HCT116 (cell line): ENCODE measurements at regions not wholly inside any gene's neighbourhood (a gene's known extent, or its start where the extent isn't known, plus 50 kb on each side); places are given as distances from the start of the nearest gene placed in this dataset.

Experiments used
- ATAC-seq: fragments of 200-7000 bp; cut with Tn5 transposase; 2 replicates; pipeline ENCODE4 v1.9.1; 2020; ENCODE audit warnings: mild to moderate bottlenecking, moderate library complexity
- BruUV-seq: library from RNA; stranded (reverse); fragments of 400-500 nt; replicated peaks from 2 replicates; lab custom pipeline; 2021; lab: Mats Ljungman, UMichigan
- CTCF ChIA-PET: fragments of 300-600 bp; sonication (Branson Sonifier 250); formaldehyde crosslinking; loops from one replicate; lab custom pipeline; 2021; ENCODE audit warnings: antibody characterized with exemption; lab: Charles Lee
- POLR2A ChIA-PET: fragments of 300-600, 350-600 bp; sonication (Branson Sonifier 250); formaldehyde crosslinking; loops from one replicate; lab custom pipeline; 2021; ENCODE audit warnings: antibody characterized with exemption; lab: Charles Lee
- RAD21 ChIA-PET, 2 experiments: fragments of 300-600 bp; sonication (Branson Sonifier 250); formaldehyde crosslinking; loops; one replicate each; lab custom pipeline; 2023; ENCODE audit warnings: low total read pairs in 2 of 2; ENCODE audit not compliant: uncharacterized antibody in 2 of 2, unreplicated experiment in 2 of 2, low non-redundant PET in 1 of 2; lab: Charles Lee
- DNase-seq: peaks from one replicate; pipeline ENCODE4 v3.0.0-alpha.2; 2010; ENCODE audit warnings: low read depth, low spot score
- H2AFZ ChIP-seq: fragments of 200-600 bp; shearing (Covaris generic), sonication (generic); 2 replicates; pipeline ENCODE4 v1.6.1; 2017; ENCODE audit warnings: low read depth, mixed run types, mixed read lengths, antibody characterized with exemption, low read length; ENCODE audit not compliant: poor library complexity, severe bottlenecking
- H3K27ac ChIP-seq: 2 replicates; pipeline ENCODE4 v1.5.1; 2012; ENCODE audit warnings: low read depth, low read length
- H3K27me3 ChIP-seq: fragments of 200-600 bp; sonication (generic); 2 replicates; pipeline ENCODE4 v1.6.1; 2016; ENCODE audit warnings: mixed run types, low read length, mixed read lengths; ENCODE audit not compliant: insufficient read depth
- H3K36me3 ChIP-seq, 2 experiments: fragments of 200-500 bp in 1 of 2; fragments of 200-600 bp in 1 of 2; sonication (Bioruptor generic) in 1 of 2; sonication (generic) in 1 of 2; 2 replicates each; pipeline versions ENCODE4 v1.5.1 to v1.6.1; 2014 to 2016; ENCODE audit warnings: low read length in 2 of 2, inconsistent platforms in 1 of 2, mixed read lengths in 1 of 2, mixed run types in 1 of 2; ENCODE audit not compliant: insufficient read depth in 2 of 2, control insufficient read depth in 1 of 2
- H3K4me1 ChIP-seq, 2 experiments: fragments of 200-600 bp in 1 of 2; sonication (generic) in 1 of 2; 2 replicates each; pipeline versions ENCODE4 v1.5.1 to v1.6.1; 2012 to 2017; ENCODE audit warnings: low read length in 2 of 2, inconsistent platforms in 1 of 2, mild to moderate bottlenecking in 1 of 2, mixed read lengths in 1 of 2, mixed run types in 1 of 2, moderate library complexity in 1 of 2; ENCODE audit not compliant: insufficient read depth in 2 of 2, control insufficient read depth in 1 of 2
- H3K4me2 ChIP-seq: fragments of 200-600 bp; sonication (generic); 2 replicates; pipeline ENCODE4 v1.6.1; 2017; ENCODE audit warnings: mixed run types, low read length, mixed read lengths
- H3K4me3 ChIP-seq, 2 experiments: fragments of 200-600 bp in 1 of 2; sonication (generic) in 1 of 2; replicated peaks in 1 of 2; 2 replicates each; pipeline ENCODE4 v1.5.1; 2011 to 2016; ENCODE audit warnings: low read length in 2 of 2, control low read depth in 1 of 2, low read depth in 1 of 2, mild to moderate bottlenecking in 1 of 2, mixed read lengths in 1 of 2, mixed run types in 1 of 2
- H3K79me2 ChIP-seq: fragments of 200-600 bp; sonication (generic); 2 replicates; pipeline ENCODE4 v1.6.1; 2017; ENCODE audit warnings: mild to moderate bottlenecking, mixed run types, low read length, moderate library complexity, mixed read lengths; ENCODE audit not compliant: insufficient read depth
- H3K9ac ChIP-seq: fragments of 200-600 bp; sonication (generic); 2 replicates; pipeline ENCODE4 v1.6.1; 2016; ENCODE audit warnings: low read length, mixed read lengths
- H3K9me2 ChIP-seq: fragments of 200-600 bp; sonication (generic), shearing (Covaris generic); 2 replicates; pipeline ENCODE4 v1.6.1; 2017; ENCODE audit warnings: mixed run types, mild to moderate bottlenecking, moderate library complexity; ENCODE audit not compliant: insufficient read depth
- H3K9me3 ChIP-seq, 2 experiments: fragments of 200-500 bp in 1 of 2; fragments of 200-600 bp in 1 of 2; sonication (Bioruptor generic) in 1 of 2; sonication (generic) in 1 of 2; 2 replicates each; pipeline ENCODE4 v1.6.1; 2014 to 2017; ENCODE audit warnings: low read length in 2 of 2, mixed read lengths in 2 of 2, inconsistent platforms in 1 of 2, low read depth in 1 of 2, mild to moderate bottlenecking in 1 of 2, mixed run types in 1 of 2, moderate library complexity in 1 of 2; ENCODE audit not compliant: control insufficient read depth in 1 of 2, insufficient read depth in 1 of 2
- H4K20me1 ChIP-seq: fragments of 200-600 bp; sonication (generic), shearing (Covaris generic); 2 replicates; pipeline ENCODE4 v1.6.1; 2017; ENCODE audit warnings: mixed run types, mild to moderate bottlenecking, moderate library complexity; ENCODE audit not compliant: insufficient read depth
- CBX3 ChIP-seq: IDR thresholded peaks from 2 replicates; pipeline ENCODE4 v1.6.1; 2012; ENCODE audit warnings: low read depth
- CEBPB ChIP-seq: IDR thresholded peaks from 2 replicates; pipeline ENCODE4 v1.6.1; 2012; ENCODE audit warnings: low read depth
- CTCF ChIP-seq, 3 experiments: fragments of 200-600 bp in 1 of 3; sonication (generic) in 1 of 3; IDR thresholded peaks in 2 of 3; conservative IDR thresholded peaks in 1 of 3; 2 replicates each; pipeline ENCODE4 v1.5.1; 2012 to 2017; ENCODE audit warnings: low read depth in 2 of 3, low read length in 2 of 3, antibody characterized with exemption in 1 of 3, borderline replicate concordance in 1 of 3, control low read depth in 1 of 3, mild to moderate bottlenecking in 1 of 3, mixed read lengths in 1 of 3, mixed run types in 1 of 3, moderate library complexity in 1 of 3; ENCODE audit not compliant: insufficient read depth in 1 of 3
- ELF1 ChIP-seq: IDR thresholded peaks from 2 replicates; pipeline ENCODE4 v1.6.1; 2012; ENCODE audit warnings: low read depth, borderline replicate concordance
- EZH2 ChIP-seq: fragments of 200-600 bp; sonication (generic); IDR thresholded peaks from 2 replicates; pipeline ENCODE4 v1.6.1; 2017; ENCODE audit warnings: antibody characterized with exemption, mixed run types
- EZH2phosphoT487 ChIP-seq: fragments of 200-600 bp; IDR thresholded peaks from 2 replicates; pipeline ENCODE4 v1.6.1; 2018; ENCODE audit warnings: antibody characterized with exemption, borderline replicate concordance
- POLR2A ChIP-seq: IDR thresholded peaks from 2 replicates; pipeline ENCODE4 v1.7.0; 2011; ENCODE audit warnings: borderline replicate concordance; ENCODE audit not compliant: insufficient read depth, insufficient read length; ENCODE audit errors: extremely low read depth
- POLR2AphosphoS5 ChIP-seq: IDR thresholded peaks from 2 replicates; pipeline ENCODE4 v1.6.1; 2011; ENCODE audit warnings: mild to moderate bottlenecking, low read depth, low read length, moderate library complexity
- RAD21 ChIP-seq: IDR thresholded peaks from 2 replicates; pipeline ENCODE4 v1.6.1; 2012; ENCODE audit warnings: low read depth, mild to moderate bottlenecking
- SIN3A ChIP-seq: IDR thresholded peaks from 2 replicates; pipeline ENCODE4 v1.6.1; 2012; ENCODE audit warnings: low read depth
- SP1 ChIP-seq: IDR thresholded peaks from 2 replicates; pipeline ENCODE4 v1.6.1; 2012; ENCODE audit warnings: low read depth
- SRF ChIP-seq: IDR thresholded peaks from 2 replicates; pipeline ENCODE4 v1.6.1; 2012; ENCODE audit warnings: low read depth
- TCF7L2 ChIP-seq: IDR thresholded peaks from 2 replicates; pipeline ENCODE4 v1.7.0; 2011; ENCODE audit warnings: borderline replicate concordance, inconsistent platforms; ENCODE audit not compliant: insufficient read depth, insufficient read length; ENCODE audit errors: extremely low read depth
- YY1 ChIP-seq: IDR thresholded peaks from 2 replicates; pipeline ENCODE4 v1.6.1; 2011; ENCODE audit warnings: low read length, low read depth, moderate library complexity, mild to moderate bottlenecking; ENCODE audit not compliant: insufficient replicate concordance; ENCODE audit errors: extremely low read depth
- ZBTB33 ChIP-seq: IDR thresholded peaks from 2 replicates; pipeline ENCODE4 v1.6.1; 2011; ENCODE audit warnings: mild to moderate bottlenecking, low read length, moderate library complexity; ENCODE audit not compliant: insufficient replicate concordance; ENCODE audit errors: extremely low read depth
- ZFX ChIP-seq: fragments of 450-650 bp; IDR thresholded peaks from 2 replicates; pipeline ENCODE4 v1.6.1; 2017
- intact Hi-C: fragments of 100-400 bp; cut with micrococcal nuclease; formaldehyde crosslinking; loops from 2 replicates; pipeline ENCODE4 v1.10.0; 2022

- POLR2A ChIA-PET = no interaction called here
- Histone ChIP-seq H3K36me3 (no peaks in the 10 kb centered on the region), H2AFZ (no peak overlapping the region), H3K79me2 (no peaks in the 10 kb centered on the region), H3K4me3 (no peak overlapping the region), H3K27ac (no peak overlapping the region), H3K4me2 (no peak overlapping the region), H3K9me3 (no peaks in the 10 kb centered on the region), H3K27me3 (no peaks in the 10 kb centered on the region), H3K9ac (no peak overlapping the region), H3K4me1 (no peaks in the 10 kb centered on the region), H4K20me1 (no peaks in the 10 kb centered on the region), H3K9me2 (no peaks in the 10 kb centered on the region)
- ATAC-seq (no peak), DNase-seq (no peak)
- BruUV-seq = no TSS peak
- CTCF ChIA-PET = no interaction called here
- RAD21 ChIA-PET = interaction anchor here in 1 of 2 experiments (0.5 kb wide), 1 partner anchor 1300 kb away, joined by 4 read pairs; no protein-coding TSS in a partner anchor
- intact Hi-C loops = no loop called here
- TF ChIP-seq EZH2phosphoT487 = no peak
- TF ChIP-seq CBX3 = no peak
- TF ChIP-seq SRF = no peak
- TF ChIP-seq ELF1 = no peak
- no peak for TF ChIP-seq TCF7L2
- TF ChIP-seq CTCF (IDR thresholded peaks at IDR 0.05 in 2 of 3, conservative IDR thresholded peaks at IDR 0.05 in 1 of 3; ENCODE audit: borderline replicate concordance in 1 of 3, insufficient read depth in 1 of 3, low read depth in 2 of 3, low read length in 2 of 3) = no peak
- TF ChIP-seq RAD21 = no peak
- no peak for TF ChIP-seq YY1
- TF ChIP-seq ZFX = no peak
Observed at GRCh38 chr9:12627096-12627495, 66.1 kb upstream of the TYRP1 start.

- no TSS peak for BruUV-seq
- ChIA-PET POLR2A (no interaction called here), RAD21 (no interaction called here), CTCF (no interaction called here)
- Histone ChIP-seq H3K27me3 (no peaks in the 10 kb centered on the region), H3K4me2 (no peak overlapping the region), H4K20me1 (no peaks in the 10 kb centered on the region), H3K9me3 (no peaks in the 10 kb centered on the region), H3K9me2 (no peaks in the 10 kb centered on the region), H3K27ac (no peak overlapping the region), H3K79me2 (no peaks in the 10 kb centered on the region), H2AFZ (no peak overlapping the region), H3K4me3 (no peak overlapping the region), H3K36me3 (no peaks in the 10 kb centered on the region), H3K4me1 (no peaks in the 10 kb centered on the region), H3K9ac (no peak overlapping the region)
- ATAC-seq = no peak
- intact Hi-C loops = no loop called here
- DNase-seq = no peak
- TF ChIP-seq CBX3 (no peak), EZH2phosphoT487 (no peak), SP1 (no peak), YY1 (no peak), POLR2AphosphoS5 (no peak), EZH2 (no peak), ZBTB33 (no peak), ZFX (no peak), ELF1 (no peak), RAD21 (no peak), CEBPB (no peak), POLR2A (no peak), SIN3A (no peak)
Observed at GRCh38 chr9:12628546-12628945, 64.6 kb upstream of the TYRP1 start.
